Smooth muscle cell (in vitro differentiated cells): ENCODE measurements at regions not wholly inside any gene's neighbourhood (a gene's known extent, or its start where the extent isn't known, plus 50 kb on each side); places are given as distances from the start of the nearest gene placed in this dataset.

Experiments
- DNase-seq: peaks from one replicate; lab custom pipeline; 2025; ENCODE audit not compliant: unreplicated experiment; lab: John Stamatoyannopoulos, UW
- H2AFZ ChIP-seq: fragments of 200-600 bp; sonication (generic); 2 replicates; pipeline ENCODE4 v1.6.0; 2016; ENCODE audit warnings: antibody characterized with exemption, low read depth, mild to moderate bottlenecking
- H3F3A ChIP-seq: fragments of 200-600 bp; sonication (generic); 2 replicates; pipeline ENCODE4 v1.6.0; 2017; ENCODE audit warnings: antibody characterized with exemption, low read depth
- H3K27ac ChIP-seq: fragments of 200-600 bp; sonication (generic); 2 replicates; pipeline ENCODE4 v1.5.1; 2016; ENCODE audit warnings: low read depth, mild to moderate bottlenecking
- H3K27me3 ChIP-seq: fragments of 200-600 bp; sonication (generic); 2 replicates; pipeline ENCODE4 v1.6.1; 2016; ENCODE audit warnings: low read depth, mild to moderate bottlenecking
- H3K36me3 ChIP-seq: fragments of 200-600 bp; sonication (generic); 2 replicates; pipeline ENCODE4 v1.5.1; 2016; ENCODE audit warnings: low read depth
- H3K4me1 ChIP-seq: fragments of 200-600 bp; sonication (generic); 2 replicates; pipeline ENCODE4 v1.5.1; 2016; ENCODE audit warnings: low read depth
- H3K4me2 ChIP-seq: fragments of 200-600 bp; sonication (generic); 2 replicates; pipeline ENCODE4 v1.6.0; 2016; ENCODE audit warnings: mild to moderate bottlenecking
- H3K4me3 ChIP-seq: fragments of 200-600 bp; sonication (generic); 2 replicates; pipeline ENCODE4 v1.5.1; 2016; ENCODE audit warnings: mild to moderate bottlenecking
- H3K79me2 ChIP-seq: fragments of 200-600 bp; sonication (generic); 2 replicates; pipeline ENCODE4 v1.6.0; 2016; ENCODE audit warnings: low read depth, mild to moderate bottlenecking
- H3K9ac ChIP-seq: fragments of 200-600 bp; sonication (generic); 2 replicates; pipeline ENCODE4 v1.6.0; 2016; ENCODE audit warnings: low read depth
- H3K9me3 ChIP-seq: fragments of 200-600 bp; sonication (generic); replicated peaks from 2 replicates; pipeline ENCODE4 v1.5.1; 2016; ENCODE audit warnings: low read depth
- H4K20me1 ChIP-seq: fragments of 200-600 bp; sonication (generic); 2 replicates; pipeline ENCODE4 v1.6.0; 2016; ENCODE audit warnings: low read depth
- whole genome bisulfite sequencing: methylation state at CpG from one replicate; pipeline ENCODE4 v1.1.7; 2016; ENCODE audit warnings: low lambda C conversion rate; 5-methylcytosine and 5-hydroxymethylcytosine counted together
- TF ChIP-seq, protein P1 (sequence below): fragments of 200-600 bp; sonication (generic); IDR thresholded peaks from 2 replicates; pipeline ENCODE4 v1.5.1; 2017; ENCODE audit warnings: borderline replicate concordance, mild to moderate bottlenecking, antibody characterized with exemption; ENCODE audit not compliant: insufficient read depth, poor library complexity, severe bottlenecking

- no peak overlapping the region for H2AFZ ChIP-seq
- 91% methylated on average over 2 of the region's 2 CpGs for WGBS
- H4K20me1 ChIP-seq = no peaks in the 10 kb centered on the region
- H3K9me3 ChIP-seq = peaks cover 5% of the 10 kb centered on the region
- no peaks in the 10 kb centered on the region for H3K36me3 ChIP-seq
- no peak overlapping the region for H3K4me3 ChIP-seq
- no peak overlapping the region for H3K4me2 ChIP-seq
- TF ChIP-seq, protein P1, sequence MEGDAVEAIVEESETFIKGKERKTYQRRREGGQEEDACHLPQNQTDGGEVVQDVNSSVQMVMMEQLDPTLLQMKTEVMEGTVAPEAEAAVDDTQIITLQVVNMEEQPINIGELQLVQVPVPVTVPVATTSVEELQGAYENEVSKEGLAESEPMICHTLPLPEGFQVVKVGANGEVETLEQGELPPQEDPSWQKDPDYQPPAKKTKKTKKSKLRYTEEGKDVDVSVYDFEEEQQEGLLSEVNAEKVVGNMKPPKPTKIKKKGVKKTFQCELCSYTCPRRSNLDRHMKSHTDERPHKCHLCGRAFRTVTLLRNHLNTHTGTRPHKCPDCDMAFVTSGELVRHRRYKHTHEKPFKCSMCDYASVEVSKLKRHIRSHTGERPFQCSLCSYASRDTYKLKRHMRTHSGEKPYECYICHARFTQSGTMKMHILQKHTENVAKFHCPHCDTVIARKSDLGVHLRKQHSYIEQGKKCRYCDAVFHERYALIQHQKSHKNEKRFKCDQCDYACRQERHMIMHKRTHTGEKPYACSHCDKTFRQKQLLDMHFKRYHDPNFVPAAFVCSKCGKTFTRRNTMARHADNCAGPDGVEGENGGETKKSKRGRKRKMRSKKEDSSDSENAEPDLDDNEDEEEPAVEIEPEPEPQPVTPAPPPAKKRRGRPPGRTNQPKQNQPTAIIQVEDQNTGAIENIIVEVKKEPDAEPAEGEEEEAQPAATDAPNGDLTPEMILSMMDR = no peak
- no peaks in the 10 kb centered on the region for H3F3A ChIP-seq
- no peak for DNase-seq
- no peak overlapping the region for H3K27ac ChIP-seq
- H3K27me3 ChIP-seq = no peaks in the 10 kb centered on the region
- H3K79me2 ChIP-seq = no peaks in the 10 kb centered on the region
- no peaks in the 10 kb centered on the region for H3K4me1 ChIP-seq
- no peak overlapping the region for H3K9ac ChIP-seq
These were observed 317.2 kb upstream of the ID4 start for GRCh38 chr6:19519941-19520340.

DNA sequence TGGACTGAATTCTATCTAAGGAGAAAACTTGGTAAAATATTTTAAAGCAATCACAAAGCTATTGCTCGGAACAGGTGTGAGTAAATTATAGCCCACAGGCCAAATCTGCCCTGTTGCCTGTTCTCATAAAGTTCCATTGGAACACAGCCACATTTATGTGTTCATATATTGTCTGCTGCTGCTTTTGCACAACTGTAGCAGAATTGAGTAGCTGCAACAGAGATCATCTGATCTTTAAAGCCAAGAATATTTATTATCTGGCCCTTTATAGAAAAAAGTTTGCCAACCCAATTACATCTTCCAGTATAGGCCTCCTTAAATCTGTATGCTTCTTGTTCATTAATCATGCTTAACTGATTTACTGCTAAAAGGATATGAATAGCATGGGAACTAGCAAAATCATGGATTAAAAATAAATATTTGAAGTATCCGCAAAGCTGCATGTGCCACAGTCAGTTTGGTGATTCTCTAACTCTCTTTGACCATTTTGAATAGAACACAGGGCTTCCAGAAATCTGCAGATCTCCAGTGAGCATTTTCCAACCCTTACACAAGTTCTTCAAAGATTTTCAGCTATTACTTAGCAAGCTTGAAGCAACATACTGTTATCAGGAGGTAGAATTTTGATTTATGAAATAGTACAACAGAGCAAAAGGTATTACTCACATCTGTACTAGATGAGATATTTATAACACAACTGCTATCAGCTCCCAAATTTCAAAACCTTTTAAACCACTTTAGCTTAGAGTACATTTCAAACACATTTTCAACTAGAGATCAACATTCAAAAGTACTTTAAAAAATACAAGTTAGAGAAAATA, 312.6 kb upstream of the ID4 start:
- Histone ChIP-seq H3K9me3 (no peaks in the 10 kb centered on the region), H2AFZ (no peak overlapping the region), H3K4me2 (no peak overlapping the region), H3K4me3 (no peak overlapping the region), H3K36me3 (no peaks in the 10 kb centered on the region), H3K79me2 (no peaks in the 10 kb centered on the region), H4K20me1 (no peaks in the 10 kb centered on the region), H3F3A (no peaks in the 10 kb centered on the region), H3K9ac (no peak overlapping the region), H3K27ac (no peak overlapping the region), H3K4me1 (no peaks in the 10 kb centered on the region), H3K27me3 (no peaks in the 10 kb centered on the region)
- TF ChIP-seq, protein P1 = no peak
- DNase-seq = no peak
- 91% methylated on average over 2 of the region's 2 CpGs for WGBS

GRCh38 chr6:19525673-19526072, 311.5 kb upstream of the ID4 start:
- no peak overlapping the region for H3K9ac ChIP-seq
- H3K36me3 ChIP-seq = no peaks in the 10 kb centered on the region
- H3K27ac ChIP-seq = no peak overlapping the region
- TF ChIP-seq, protein P1 = no peak
- H4K20me1 ChIP-seq = no peaks in the 10 kb centered on the region
- no peaks in the 10 kb centered on the region for H3K9me3 ChIP-seq
- no peaks in the 10 kb centered on the region for H3K4me1 ChIP-seq
- 95% methylated on average over 3 of the region's 3 CpGs for WGBS
- DNase-seq = no peak
- H2AFZ ChIP-seq = no peak overlapping the region
- no peaks in the 10 kb centered on the region for H3F3A ChIP-seq
- H3K27me3 ChIP-seq = no peaks in the 10 kb centered on the region
- H3K4me3 ChIP-seq = no peak overlapping the region
- H3K4me2 ChIP-seq = no peak overlapping the region
- H3K79me2 ChIP-seq = no peaks in the 10 kb centered on the region

GRCh38 chr6:19530188-19530587, 307.0 kb upstream of the ID4 start:
- no peaks in the 10 kb centered on the region for H3K9me3 ChIP-seq
- no peak overlapping the region for H3K27ac ChIP-seq
- H3K4me2 ChIP-seq = no peak overlapping the region
- no peak overlapping the region for H3K9ac ChIP-seq
- no peaks in the 10 kb centered on the region for H3K4me1 ChIP-seq
- no peaks in the 10 kb centered on the region for H4K20me1 ChIP-seq
- TF ChIP-seq, protein P1 = no peak
- no peaks in the 10 kb centered on the region for H3F3A ChIP-seq
- no peaks in the 10 kb centered on the region for H3K79me2 ChIP-seq
- no peak for DNase-seq
- H3K4me3 ChIP-seq = no peak overlapping the region
- no peak overlapping the region for H2AFZ ChIP-seq
- WGBS = 100% methylated on average over 1 of the region's 1 CpG
- no peaks in the 10 kb centered on the region for H3K36me3 ChIP-seq
- no peaks in the 10 kb centered on the region for H3K27me3 ChIP-seq
